HG03139 (cell line): ENCODE measurements at regions not wholly inside any gene's neighbourhood (a gene's known extent, or its start where the extent isn't known, plus 50 kb on each side); places are given as distances from the start of the nearest gene placed in this dataset.
"Not testable (repeated sequence)": the region's sequence is repeated elsewhere in the genome, so short reads cannot be mapped to it uniquely, and the experiment has no call there.

Experiments used
- ATAC-seq: cut with Tn5 transposase; IDR thresholded peaks from one replicate; pipeline ENCODE4 v1.9.1; 2021; ENCODE audit not compliant: unreplicated experiment

DNA sequence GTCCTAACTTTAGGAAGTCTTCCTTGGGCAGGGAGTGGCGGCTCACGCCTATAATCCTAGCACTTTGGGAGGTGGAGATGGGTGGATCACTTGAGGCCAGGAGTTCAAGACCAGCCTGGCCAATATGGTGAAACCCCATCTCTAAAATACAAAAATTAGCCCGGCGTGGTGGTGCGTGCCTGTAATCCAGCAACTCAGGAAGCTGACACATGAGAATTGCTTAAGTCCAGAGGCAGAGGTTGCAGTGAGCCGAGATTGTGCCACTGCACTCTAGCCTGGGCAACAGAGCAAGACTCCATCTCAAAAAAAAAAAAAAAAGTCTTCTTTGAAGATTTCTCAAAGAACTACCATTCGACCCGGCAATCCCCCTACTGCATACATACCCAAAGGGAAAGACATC is 50.0 kb upstream of the GPCPD1 start:
- ATAC-seq, result not testable (repeated sequence)
